ENCODE measurements at regions not wholly inside any gene's neighbourhood (a gene's known extent, or its start where the extent isn't known, plus 50 kb on each side); places are given as distances from the start of the nearest gene placed in this dataset.

DNA sequence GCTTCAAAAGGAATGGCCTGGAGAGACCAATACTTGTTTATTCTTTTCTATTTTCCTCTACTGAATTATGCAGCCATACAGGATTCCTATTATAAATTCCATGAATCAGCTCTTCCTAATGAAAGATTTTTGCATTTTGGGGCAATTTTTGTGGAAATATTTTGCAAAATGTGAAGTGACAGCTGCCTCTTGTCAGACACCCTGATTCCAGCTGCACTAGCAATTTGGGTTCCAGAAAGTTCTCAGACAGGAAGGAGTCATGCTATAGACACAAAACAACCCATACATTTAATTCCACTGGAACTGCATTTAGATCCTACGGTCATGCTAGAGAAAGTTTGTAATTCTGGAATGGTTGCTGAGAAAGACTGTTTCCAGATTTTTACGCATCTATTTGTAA lies 119.5 kb downstream of the XCL2 start:
- TF ChIP-seq, protein P1, sequence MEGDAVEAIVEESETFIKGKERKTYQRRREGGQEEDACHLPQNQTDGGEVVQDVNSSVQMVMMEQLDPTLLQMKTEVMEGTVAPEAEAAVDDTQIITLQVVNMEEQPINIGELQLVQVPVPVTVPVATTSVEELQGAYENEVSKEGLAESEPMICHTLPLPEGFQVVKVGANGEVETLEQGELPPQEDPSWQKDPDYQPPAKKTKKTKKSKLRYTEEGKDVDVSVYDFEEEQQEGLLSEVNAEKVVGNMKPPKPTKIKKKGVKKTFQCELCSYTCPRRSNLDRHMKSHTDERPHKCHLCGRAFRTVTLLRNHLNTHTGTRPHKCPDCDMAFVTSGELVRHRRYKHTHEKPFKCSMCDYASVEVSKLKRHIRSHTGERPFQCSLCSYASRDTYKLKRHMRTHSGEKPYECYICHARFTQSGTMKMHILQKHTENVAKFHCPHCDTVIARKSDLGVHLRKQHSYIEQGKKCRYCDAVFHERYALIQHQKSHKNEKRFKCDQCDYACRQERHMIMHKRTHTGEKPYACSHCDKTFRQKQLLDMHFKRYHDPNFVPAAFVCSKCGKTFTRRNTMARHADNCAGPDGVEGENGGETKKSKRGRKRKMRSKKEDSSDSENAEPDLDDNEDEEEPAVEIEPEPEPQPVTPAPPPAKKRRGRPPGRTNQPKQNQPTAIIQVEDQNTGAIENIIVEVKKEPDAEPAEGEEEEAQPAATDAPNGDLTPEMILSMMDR (IDR thresholded peaks at IDR 0.05): no peak
- no peak for TF ChIP-seq POLR2A (IDR thresholded peaks at IDR 0.05)
